Bronchial epithelial cell (primary cell): ENCODE measurements at regions not wholly inside any gene's neighbourhood (a gene's known extent, or its start where the extent isn't known, plus 50 kb on each side); places are given as distances from the start of the nearest gene placed in this dataset.
A peak's percentile ranks its signal among the peaks of the same experiment; 100 is the strongest.
"Not testable (repeated sequence)": the region's sequence is repeated elsewhere in the genome, so short reads cannot be mapped to it uniquely, and the experiment has no call there.

Experiments used
- DNase-seq: peaks from one replicate; pipeline ENCODE4 v3.0.0-alpha.2; 2010; ENCODE audit warnings: low read depth
- FAIRE-seq: peaks from 2 replicates; lab custom pipeline; 2011; peaks lifted over from hg19 to GRCh38; lab: Jason Lieb, UNC
- H3K27me3 ChIP-seq: 2 replicates; pipeline ENCODE4 v1.5.1; 2011; ENCODE audit warnings: low read length; ENCODE audit not compliant: control insufficient read depth, insufficient read depth
- H3K36me3 ChIP-seq: 2 replicates; pipeline ENCODE4 v1.5.1; 2011; ENCODE audit warnings: low read length; ENCODE audit not compliant: control insufficient read depth, insufficient read depth
- H3K4me3 ChIP-seq: 2 replicates; pipeline ENCODE4 v1.5.1; 2011; ENCODE audit warnings: mild to moderate bottlenecking, low read depth, low read length, control low read depth
- TF ChIP-seq, protein P1 (sequence below): IDR thresholded peaks from 2 replicates; pipeline ENCODE4 v1.5.1; 2011; ENCODE audit warnings: mild to moderate bottlenecking, moderate library complexity, low read length, control low read depth, inconsistent platforms; ENCODE audit not compliant: insufficient read depth, severe bottlenecking

DNA sequence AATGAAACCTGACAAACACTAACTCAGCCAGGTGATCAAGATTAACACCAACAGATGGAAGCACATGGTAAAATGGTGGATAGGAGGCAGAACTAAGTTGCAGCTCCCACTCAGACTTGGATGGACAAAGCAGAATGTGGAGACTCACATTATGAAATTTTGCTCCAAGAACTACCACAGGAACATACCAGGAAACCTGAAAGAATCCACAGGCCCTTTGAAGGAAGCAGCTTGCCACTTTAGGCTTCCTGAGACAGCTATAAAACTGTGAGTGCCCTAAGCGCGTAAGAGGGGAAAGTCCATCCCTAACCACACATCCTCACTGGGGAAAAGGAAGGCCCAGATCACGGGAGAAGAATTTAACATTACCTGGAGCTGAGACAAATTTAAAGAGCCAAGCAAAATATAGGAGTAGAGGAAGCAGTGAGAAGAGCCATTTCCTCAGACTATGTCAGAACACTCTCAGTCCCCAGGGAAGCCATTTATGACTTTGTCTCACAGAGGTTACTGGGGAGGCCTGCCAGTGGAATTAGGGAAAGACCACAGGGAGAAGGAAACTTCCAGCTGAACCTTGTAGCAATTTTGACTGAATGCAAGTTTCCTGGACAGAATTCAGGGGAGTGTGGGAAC, 224.5 kb downstream of the TEX13C start:
- TF ChIP-seq, protein P1, sequence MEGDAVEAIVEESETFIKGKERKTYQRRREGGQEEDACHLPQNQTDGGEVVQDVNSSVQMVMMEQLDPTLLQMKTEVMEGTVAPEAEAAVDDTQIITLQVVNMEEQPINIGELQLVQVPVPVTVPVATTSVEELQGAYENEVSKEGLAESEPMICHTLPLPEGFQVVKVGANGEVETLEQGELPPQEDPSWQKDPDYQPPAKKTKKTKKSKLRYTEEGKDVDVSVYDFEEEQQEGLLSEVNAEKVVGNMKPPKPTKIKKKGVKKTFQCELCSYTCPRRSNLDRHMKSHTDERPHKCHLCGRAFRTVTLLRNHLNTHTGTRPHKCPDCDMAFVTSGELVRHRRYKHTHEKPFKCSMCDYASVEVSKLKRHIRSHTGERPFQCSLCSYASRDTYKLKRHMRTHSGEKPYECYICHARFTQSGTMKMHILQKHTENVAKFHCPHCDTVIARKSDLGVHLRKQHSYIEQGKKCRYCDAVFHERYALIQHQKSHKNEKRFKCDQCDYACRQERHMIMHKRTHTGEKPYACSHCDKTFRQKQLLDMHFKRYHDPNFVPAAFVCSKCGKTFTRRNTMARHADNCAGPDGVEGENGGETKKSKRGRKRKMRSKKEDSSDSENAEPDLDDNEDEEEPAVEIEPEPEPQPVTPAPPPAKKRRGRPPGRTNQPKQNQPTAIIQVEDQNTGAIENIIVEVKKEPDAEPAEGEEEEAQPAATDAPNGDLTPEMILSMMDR: no peak
- H3K36me3 ChIP-seq: no peaks in the 10 kb centered on the region
- DNase-seq (no peak), FAIRE-seq (no peak)
- H3K27me3 ChIP-seq: no peaks in the 10 kb centered on the region
- H3K4me3 ChIP-seq: no peak overlapping the region

DNA sequence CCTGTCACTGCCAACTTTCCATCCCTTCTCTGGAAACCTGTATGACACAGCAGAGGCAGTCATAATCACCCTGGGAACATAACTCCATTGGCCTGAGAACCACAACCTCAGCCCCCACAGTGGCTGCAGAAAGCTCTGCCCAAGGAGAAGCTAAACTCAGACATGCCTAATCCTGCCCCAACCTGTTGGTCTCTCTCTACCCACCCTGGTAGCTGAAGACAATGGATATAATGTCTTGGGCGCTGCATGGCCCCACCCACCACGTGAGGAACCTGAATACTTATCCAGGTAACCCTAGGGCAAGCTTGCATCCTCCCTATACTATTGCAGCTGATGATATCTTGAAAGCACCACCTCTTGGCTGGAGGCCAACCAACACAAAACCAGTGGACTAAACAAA, 225.2 kb downstream of the TEX13C start:
- no peak overlapping the region for H3K4me3 ChIP-seq
- TF ChIP-seq, protein P1: no peak
- H3K27me3 ChIP-seq: no peaks in the 10 kb centered on the region
- DNase-seq (peak; percentile 58), FAIRE-seq (no peak)
- no peaks in the 10 kb centered on the region for H3K36me3 ChIP-seq

DNA sequence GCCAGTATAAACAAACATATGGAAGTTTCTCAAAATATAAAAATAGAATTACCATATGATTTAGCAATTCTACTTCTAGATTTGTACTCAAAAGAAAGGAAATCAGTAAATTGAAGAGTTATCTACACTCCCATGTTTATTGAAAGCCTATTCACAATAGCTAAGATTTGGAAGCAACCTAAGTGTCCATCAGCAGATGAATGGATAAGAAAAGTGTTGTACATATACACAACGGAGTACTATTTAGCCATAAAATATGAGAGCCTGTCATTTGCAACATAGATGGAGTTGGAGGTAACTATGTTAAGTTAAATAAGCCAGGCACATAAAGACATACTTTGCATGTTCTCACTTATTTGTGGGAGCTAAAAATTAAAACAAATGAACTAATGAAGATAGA, 257.8 kb downstream of the TEX13C start:
- no peak overlapping the region for H3K4me3 ChIP-seq
- DNase-seq (no peak), FAIRE-seq (no peak)
- H3K27me3 ChIP-seq: no peaks in the 10 kb centered on the region
- H3K36me3 ChIP-seq: no peaks in the 10 kb centered on the region
- TF ChIP-seq, protein P1: no peak

DNA sequence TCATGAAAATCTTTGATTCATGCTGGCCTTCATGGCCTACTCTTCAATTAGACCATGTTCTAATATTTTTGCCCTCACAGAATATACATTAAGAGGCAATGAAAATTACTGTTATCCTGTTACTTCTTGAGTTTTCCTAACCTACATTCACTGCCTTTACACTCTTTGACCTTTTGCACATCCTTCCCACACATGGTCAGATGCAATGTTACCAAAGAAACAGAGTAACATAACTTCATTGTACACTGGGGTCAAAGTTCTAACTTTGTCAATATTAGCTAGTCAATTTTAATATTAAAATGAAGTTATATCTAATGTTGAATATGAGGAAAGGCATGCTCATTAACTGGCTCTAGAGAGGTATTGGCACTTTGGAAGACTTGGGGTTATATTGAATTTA, 284.8 kb downstream of the TEX13C start:
- Histone ChIP-seq H3K36me3 (no peaks in the 10 kb centered on the region), H3K27me3 (no peaks in the 10 kb centered on the region), H3K4me3 (no peak overlapping the region)
- TF ChIP-seq, protein P1: no peak
- DNase-seq (no peak), FAIRE-seq (no peak)

DNA sequence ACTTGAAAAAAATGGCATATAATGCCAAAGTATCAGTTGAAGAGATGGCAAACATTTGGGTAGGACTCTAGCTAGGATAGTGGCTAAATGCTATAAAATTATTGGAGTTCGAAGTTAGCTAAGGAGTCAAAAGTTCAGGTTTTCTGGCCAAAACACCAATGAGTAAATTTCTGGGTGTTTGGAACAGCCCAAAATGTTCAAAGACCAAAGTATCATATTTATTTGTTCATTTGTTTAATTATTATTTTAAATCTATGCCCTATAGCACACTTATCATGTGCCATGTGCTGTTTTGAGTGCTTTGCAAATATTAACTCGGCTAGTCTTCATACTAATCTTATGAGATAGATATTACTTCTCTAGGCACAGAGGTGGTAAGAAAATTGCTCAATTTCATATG, 285.5 kb downstream of the TEX13C start:
- FAIRE-seq (no peak), DNase-seq (no peak)
- H3K36me3 ChIP-seq: no peaks in the 10 kb centered on the region
- H3K27me3 ChIP-seq: no peaks in the 10 kb centered on the region
- TF ChIP-seq, protein P1: no peak
- H3K4me3 ChIP-seq: no peak overlapping the region

DNA sequence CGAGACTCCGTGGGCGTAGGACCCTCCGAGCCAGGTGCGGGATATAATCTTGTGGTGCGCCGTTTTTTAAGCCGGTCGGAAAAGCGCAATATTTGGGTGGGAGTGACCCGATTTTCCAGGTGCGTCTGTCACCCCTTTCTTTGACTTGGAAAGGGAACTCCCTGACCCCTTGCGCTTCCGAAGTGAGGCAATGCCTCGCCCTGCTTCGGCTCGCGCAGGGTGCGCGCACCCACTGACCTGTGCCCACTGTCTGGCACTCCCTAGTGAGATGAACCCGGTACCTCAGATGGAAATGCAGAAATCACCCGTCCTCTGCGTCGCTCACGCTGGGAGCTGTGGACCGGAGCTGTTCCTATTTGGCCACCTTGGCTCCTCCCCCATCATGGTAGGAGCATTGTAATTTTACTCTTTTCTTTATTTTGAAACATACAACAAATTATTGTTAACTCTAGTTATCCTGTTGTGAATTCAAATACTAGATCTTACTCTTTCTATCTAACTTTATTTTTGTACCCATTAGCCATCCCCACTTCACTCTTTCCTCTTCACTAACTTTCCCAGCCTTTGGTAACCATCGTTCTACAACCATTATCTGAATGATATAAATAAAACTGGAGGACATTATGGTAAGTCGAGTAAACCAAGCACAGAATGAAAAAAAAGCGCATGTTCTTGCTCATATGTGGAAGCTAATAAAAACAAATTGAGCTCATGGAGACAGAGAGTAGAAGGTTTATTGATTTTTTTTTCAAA, 295.1 kb downstream of the TEX13C start:
- not testable (repeated sequence) for DNase-seq, H3K36me3 ChIP-seq, FAIRE-seq, H3K27me3 ChIP-seq, H3K4me3 ChIP-seq
